ENCODE measurements at regions not wholly inside any gene's neighbourhood (a gene's known extent, or its start where the extent isn't known, plus 50 kb on each side); places are given as distances from the start of the nearest gene placed in this dataset.

DNA sequence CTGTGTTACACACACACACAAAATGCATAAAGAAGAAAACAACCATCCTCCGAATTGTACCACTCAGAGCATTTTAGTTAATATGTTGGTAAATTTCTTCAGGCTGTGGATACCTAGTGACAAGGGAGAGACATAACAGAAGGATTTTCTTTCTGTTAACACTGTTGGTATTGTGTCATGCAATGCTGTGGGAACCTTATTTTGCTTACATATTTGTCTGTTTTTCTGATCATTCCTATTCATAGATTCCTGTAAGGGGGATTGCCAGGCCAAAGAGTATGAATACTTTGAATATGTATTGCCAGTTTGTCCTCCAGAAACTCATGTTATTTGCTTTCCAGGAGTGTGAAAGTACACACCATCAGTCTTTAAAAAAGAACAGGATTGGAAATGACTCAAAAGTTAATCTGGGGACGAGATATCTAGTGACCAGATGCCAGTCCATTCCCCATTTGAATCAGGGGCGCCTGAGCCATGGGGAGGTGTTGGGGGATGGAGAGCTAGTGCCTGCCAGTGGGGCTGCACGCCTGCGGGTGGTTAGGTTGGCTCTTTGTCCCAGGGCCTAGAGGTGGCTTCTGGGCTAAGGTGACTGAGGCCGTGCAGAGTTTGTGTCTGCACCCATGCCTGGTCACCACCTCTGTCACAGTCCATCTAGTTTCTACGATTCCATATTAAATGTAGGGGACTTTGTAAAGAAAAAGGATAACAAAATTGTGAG, 142.0 kb downstream of the PTPN20 start:
- DNase-seq = no peak

DNA sequence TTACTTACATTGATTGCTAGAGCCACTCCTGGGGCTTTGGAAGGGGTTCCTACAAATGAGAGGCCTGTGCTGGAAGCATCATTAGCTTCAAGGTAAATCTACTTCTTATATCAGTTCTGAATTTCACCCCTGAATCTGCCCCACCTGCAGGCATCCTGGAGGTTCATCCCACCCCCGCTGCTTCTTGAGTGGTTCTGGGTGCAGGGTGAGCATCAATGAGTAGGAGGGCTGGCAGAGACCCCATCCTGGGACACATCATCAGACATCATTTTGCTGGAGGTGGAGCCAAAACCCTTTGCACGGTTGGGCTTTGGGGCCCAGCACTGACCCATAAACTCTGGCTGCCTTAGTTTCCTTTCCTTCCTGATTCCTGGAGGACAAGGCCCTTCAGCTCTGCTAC, 143.7 kb downstream of the PTPN20 start:
- DNase-seq = no peak

DNA sequence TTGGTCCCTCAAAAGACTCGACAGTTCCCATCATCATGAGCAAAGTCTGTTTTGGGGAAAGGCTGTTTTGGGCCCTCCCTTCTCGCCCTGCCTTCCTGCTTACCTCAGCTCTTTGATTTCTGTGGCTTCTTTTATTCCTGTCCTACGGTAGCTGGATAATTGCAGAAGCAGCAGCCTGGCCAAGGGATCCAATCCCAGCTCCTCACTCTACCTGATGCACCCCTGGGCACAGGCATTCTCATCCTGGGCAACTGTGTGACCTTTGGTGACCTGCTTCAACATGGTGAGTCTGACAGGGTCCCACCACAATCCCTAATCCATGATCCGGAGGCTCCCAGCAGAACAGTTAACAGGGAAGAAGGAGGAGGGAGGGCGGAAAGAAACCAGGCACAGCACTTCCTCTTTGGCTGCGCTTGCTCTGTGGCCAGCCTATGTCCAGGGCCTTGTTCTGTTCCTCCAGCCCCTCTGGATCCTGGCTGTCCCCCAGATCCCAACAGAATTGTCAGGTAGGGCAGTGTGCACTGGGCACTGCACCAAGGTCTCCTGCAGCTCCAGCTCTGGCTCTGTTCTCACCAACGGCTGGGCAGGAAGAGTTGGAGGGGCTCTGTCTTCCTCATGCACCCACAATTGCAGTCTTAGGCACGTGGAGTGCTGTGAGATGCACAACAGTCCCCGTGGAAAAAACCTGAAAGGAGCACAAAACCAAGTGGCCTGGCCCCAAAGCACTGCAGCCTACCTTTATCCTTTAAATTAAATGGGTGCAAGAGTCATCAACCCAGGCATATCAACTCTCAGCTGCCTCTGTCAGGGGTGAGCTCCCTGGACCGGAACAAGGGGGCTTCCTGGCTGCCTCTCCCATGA, 144.4 kb downstream of the PTPN20 start:
- no peak for DNase-seq

DNA sequence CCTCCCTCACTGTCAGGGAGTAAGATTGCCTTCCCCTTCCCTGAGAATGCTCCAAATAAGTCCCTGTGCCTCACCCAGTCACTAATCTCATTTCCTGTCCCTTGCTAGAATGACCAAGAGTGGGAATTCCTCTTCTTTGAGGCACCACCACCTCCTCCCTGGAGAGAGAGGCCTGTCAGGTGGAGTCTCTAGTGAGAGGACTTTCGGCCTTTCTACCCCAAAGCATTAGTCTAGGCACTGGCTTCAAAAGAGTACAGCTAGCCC, 145.0 kb downstream of the PTPN20 start:
- DNase-seq = no peak

DNA sequence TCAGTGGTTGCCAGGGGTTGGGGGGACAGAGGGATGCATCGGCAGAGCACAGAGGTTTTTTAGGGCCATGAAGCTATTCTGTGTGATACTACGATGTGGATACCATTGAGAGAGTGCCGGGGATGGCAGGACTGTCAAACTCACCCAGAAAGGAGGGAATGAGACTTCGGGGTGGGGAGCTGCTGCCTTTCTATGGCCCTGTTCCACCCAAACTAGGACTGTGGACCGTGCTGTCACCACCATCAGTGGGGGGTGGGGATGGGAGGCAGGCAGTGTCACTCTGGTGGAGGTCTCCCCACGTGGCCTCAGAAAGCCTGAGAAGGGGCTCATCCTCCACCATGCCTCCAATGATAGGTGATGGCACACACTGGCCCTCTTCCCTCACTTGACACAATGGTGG, 146.2 kb downstream of the PTPN20 start:
- no peak for DNase-seq

DNA sequence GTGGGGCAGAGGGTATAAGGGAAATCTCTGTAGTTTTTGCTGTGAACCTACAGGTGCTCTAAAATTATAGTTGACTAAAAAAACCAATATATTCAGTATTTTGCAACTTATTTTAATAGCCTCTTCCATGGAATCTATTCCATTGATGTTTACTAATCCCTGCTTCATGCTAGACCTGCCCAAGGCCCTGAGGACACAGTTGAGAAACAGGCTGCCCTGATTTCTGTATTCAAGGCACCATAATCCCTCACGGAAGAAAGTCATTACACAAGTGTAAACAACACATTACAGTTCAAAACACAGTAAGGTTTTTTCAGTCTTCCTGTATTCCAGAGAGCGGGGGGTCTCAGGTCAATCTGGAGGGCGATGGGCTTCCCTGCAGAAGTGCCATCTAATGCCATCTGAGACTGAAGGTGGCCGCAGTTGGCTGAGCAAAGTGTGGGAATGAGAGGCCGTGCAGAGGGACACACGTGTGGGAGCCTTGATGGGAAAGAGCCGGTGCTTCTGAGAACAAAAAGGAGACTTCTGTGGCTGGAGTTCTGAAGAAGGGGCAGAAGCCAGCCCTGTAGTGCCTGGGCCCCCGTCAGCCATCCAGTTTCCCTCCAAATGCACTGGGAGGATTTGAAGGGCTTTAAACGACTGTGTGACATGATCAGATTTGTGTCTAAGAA, 146.9 kb downstream of the PTPN20 start:
- DNase-seq = no peak

DNA sequence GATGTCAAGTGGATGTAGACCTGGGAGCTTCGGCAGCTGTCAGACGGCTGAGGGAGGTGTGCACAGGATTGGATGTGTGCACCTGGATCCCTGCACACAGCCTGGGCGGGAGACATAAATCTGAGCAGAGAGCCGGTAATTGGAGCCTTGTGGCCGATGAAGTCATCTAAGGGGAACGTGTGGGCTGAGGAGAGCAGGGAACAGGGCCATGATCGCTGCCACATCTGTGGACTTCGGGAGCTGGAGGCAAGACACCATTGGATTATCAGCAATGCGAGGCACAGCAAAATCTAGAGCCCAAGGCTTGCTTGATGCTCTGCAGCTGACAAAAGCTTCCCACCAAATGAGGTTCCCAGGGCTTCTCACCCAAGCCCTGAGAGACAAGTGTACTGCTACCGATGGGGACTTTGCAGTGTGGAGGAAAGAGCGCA, 147.7 kb downstream of the PTPN20 start:
- no peak for DNase-seq

DNA sequence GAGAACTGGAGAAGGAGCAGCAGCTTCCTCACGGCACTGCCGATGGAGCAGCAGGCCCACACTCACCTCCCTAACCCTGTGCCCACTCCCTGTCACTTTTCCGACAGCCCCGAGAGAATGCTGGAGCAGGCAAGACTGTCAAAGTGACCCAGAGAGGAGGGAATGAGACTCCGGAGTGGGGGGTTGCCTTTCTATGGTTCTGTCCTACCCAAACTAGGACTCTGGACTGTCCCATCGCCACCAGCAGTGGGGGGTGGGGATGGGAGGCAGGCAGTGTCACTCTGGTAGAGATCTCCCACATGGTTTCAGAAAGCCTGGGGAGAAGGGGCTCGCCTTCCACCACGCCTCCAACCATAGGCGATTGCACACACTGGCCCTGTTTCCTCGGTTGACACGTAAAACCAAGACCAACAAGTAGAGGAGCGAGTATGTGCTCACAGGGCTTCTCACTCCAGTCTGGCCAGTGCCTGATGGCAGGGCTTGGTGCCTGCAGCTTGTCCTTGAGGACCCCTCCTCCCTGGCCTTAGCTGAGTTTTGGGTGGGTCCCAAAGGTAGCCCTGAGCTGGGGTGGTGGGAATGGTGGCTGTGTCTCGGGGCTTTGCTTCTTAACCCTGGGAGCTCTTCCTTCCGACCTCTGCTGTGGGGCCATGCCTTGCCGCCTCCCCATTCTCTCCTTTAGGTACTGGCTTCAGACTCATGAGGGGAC, 148.5 kb downstream of the PTPN20 start:
- DNase-seq = no peak

DNA sequence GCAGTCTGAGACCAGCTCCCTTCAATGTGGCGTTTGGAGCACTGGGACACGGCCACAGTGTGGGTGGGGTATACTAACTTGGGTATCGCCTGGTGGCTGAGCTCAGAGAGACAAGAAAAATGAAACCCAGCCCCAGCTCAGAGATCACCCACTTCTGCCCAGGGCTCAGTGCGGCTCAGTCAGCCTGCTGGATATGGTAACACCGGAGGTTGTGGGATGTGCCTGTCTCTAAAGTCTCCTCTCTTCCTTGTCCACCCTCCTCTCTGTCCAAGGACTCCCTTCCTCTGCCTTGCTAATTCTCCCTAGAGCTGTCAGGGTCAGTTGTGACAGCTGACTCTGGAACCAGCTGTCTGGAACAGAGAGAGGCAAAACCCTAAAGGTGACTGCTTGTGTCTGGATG, 149.1 kb downstream of the PTPN20 start:
- no peak for DNase-seq

DNA sequence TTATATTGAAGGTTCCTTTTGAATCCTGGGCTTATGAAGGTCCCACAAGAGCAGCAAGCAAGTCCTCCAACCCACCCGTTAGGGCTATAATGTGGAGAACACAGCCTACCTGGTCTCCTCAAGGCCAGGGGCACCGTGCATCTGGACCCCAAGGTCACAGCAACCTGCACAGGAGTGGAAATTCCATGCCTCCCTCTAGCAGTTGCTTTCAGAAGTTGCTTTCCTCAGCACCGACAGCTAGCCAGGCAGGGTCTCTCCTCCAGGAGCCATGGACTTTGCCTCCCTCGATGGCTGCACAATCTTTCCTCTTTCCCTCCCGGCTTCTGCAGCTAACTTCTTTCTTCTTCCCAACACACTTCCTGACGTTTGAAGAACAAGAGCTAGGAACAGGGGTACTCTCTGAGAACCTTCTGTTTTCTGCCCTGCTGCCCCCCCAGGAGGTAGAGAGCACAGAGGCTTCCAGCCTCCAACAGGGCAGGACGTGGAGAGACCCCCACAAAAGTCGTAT, 149.8 kb downstream of the PTPN20 start:
- DNase-seq = no peak

DNA sequence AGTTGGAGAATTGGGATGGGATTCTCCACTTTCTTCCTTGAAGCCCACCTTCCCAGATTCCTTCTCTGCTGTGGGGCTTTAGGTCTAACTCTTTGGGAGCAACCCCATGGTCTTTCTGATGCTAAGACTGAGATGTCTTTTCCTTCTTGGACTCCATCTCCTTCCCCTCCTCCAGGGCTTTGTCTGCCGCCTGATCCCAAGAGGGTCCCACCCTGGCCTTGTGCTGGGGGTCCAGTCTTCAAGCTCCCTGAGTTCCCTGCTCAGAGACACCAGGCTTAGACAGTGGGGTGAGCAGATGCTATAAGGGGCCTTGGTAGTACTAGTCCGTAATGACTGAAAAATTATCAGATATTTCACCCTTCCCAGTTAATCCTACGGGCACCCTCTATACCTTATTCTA, 150.5 kb downstream of the PTPN20 start:
- no peak for DNase-seq

DNA sequence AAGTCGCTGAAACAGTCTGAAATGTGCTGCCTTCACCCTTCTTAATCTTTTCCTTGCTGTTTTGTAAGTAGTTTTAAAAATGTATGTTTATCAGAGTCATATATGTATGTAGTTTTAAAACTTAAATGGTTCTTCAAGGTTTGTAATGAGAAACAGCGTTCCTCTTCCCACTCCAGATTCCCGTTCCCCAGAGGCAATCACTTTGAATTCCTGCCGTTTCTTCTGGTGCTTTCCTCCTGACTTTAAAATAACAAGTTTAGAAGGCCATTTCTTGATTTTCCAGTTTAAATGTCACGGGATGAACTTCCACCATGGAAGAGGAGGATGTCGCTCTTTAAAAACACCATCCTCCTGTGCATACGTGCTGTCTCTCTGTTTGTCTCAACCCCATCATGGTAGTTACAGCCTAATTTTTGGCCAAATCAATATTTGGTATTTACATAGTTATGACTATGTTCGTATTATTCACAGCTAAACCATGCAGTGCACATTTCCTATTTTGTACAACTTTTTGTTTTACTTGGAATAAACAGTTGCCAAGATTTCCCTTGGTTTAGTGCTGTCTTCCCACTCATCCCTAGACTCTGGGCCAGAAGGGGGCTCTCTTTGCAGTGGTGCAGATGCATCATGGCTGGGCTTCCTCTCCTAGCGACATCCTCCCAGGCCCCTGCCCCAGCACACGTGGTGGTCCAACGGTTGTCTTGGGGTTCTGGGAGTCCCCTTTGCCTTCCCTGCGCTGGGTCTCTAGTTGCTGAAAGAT, 151.4 kb downstream of the PTPN20 start:
- no peak for DNase-seq

DNA sequence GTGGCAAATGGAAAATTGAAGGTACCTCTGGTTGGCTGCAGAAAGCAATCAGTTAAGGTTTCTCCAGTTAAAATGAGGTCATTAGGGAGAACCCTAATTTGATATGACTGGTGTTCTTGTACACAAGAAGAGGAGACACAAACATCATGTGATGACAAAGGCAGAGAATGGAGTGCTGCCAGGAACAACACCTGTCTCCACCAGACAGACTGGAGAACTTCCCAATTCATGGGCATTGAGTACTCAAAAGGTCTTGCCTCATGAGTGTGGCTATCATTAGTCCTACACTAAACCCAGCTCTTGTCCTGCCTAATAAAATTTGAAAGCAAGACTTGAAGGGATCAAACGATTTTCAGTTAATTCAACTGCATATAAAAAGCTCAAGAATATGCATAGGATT, 152.6 kb downstream of the PTPN20 start:
- DNase-seq = no peak

DNA sequence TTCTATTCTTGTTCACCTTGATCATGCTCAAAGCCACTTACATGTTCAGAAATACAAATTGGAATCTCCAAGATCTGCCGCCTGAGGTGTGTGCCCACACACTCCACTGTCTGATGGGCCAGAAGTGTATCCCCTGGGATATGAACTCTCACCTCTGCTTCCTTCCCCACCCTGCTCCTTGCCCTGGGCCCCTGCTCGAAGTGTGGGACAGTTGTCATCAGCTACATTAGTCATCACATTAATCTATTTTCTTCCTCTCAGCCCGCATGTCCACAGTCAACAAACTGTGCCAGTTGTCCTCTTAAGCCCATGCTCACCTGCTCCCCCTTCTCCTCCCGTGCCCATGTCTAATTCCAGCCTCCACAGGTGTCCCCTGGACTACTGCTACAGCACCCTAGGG, 154.7 kb downstream of the PTPN20 start:
- no peak for DNase-seq

DNA sequence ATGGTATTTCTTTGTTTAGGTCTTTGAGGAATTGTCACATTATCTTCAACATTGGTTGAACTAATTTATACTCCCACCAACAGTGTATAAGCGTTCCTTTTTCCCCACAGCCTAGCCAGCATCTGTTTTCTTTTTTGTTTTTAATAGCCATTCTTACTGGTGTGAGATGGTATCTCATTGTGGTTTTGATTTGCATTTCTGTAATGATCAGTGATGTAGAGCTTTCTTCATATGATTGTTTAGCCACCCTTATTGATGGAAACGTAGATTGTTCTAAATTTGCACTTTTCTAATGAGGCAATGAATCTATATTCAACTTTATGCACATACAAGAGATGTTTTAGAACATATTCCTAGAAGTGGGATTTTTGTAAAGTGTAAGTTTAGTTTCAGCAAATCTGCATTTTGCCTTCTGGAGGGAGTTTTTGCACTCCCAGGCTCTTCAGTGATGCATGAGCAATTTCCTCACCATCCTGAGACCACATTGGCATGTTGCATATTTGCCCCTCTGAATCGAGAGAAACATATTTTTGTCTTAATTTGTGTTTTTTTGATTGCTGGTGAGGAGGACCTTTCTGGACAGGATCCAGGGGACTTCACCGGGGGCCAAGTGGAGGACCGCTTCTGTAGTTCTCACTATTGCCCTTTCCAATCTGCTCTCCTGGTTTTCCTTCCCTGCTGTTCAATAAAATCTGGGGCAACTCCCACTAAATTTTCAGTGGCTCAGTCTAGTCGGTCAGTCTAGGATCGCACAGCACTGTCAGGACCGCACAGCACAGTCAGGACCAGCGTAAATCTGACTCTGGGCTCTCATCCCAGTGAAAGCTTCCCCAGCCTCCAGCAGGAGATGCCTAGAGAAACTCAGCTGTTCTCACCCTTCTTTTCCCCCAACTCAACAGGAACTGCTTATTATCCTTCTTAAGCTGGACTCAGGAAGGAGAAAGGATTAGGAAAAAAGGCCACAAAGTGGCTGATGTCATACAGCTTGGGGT, 157.0 kb downstream of the PTPN20 start:
- peak; percentile 15 to 24 for DNase-seq

DNA sequence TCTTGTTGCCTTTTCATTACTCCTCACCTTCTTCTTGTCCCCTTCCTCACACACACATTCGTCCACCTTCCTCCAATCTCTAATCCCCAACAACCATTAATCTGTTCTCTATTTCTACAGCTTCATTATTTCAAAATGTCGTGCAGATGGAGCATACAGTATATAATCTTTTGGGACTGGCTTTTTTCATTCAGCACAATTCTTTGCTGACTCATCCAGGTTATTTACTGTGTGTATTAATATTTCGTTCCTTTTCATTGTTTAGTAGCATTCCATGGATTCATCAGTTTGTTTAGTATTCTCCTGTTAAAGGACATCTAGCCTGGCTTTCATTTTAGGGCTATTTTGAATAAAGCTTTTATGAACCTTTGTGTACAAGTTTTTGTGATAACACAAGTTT, 159.3 kb downstream of the PTPN20 start:
- DNase-seq = no peak

DNA sequence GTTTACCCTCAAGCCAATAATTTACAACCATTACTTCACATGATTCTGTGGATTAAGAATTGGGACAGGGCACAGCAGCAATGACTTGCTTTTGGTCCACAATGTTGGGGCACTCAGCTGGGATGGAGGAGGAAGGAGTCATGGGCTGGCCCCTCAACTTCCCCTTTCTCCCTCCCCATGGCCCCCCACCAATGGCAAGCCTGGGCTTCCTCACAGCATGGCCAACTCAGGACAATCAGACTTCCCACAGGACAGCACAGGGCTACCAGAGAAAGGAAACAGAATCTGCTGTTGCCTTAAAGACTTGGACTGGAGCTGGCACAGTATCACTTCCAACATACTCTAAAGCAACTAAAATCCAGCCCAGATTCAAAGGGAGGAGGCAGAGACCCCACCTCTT, 160.7 kb downstream of the PTPN20 start:
- no peak for DNase-seq

DNA sequence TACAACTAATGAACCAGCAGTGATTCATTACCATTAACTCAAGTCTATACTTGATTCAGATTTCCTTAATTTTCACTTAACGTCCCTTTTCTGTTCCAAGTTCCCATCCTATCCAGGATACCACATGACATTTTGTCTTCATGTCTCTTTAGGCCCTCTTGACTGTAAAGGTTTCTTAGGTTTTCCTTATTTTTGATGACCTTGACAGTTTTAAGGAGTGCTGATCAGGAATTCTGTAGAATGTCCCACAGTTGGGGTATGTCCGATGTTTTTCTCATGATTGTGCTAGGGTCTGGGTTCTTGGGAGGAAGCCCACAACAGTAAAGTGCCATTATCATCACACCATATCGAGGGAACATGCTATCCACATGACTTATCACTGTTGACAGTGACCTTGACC, 162.7 kb downstream of the PTPN20 start:
- DNase-seq = no peak

DNA sequence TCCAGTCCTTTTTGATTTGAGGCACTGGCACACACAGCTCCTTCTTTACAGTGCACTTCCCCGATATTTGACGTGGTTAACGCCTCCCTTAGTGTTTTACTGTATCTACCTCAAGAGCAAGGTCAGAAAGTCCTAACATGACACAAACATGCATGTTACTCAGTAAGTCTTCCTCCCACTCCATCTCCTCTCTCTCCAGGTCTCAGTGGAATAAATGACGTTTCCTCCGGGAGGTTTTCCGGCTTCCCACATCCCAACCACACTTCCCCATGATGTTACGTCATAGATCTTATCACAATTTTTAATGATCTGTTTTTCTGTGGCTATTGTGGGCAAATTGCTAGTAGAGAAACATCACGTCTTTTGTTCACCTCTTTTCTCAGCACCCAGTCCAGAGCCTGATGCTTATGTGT, 165.7 kb downstream of the PTPN20 start:
- DNase-seq = no peak

DNA sequence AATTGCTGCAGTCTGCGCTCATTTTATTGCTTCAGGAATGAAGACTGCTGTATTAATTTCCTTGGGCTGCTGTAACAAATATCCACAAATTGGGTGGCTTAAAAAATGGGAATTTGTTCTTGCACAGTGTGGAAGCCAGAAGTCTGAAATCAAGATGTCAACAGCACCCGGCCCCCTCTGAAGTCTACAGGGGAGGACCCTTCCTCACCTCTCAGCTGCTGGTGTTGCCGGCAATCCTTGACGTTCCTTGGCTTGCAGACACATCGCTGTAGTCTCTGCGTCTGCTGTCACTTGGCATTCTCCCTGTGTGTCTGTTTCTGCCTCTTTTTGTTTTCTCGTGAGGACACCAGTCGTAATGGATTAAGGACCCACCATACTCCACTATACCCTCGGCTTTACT, 166.2 kb downstream of the PTPN20 start:
- no peak for DNase-seq

DNA sequence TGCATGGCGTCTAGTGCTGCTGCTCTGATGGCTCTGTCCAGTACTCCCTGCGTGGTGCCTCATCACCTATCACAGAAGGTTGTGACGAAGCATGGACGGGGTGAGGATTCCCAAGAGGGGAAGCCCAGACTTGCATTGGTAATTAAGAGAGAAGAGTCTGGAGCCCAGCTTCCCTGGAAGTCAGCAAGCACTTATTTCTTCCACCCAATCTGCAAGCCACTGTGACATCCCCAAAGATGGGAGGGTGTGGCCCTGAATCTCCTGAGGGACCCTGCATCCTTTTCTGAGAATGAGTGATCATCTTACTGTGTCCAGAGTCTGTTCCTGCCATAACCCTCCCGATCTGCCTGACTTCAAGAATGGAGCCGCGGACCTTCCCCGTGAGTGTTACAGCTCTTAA, 166.7 kb downstream of the PTPN20 start:
- no peak for DNase-seq
